Epithelial cell of proximal tubule (primary cell): ENCODE measurements at regions not wholly inside any gene's neighbourhood (a gene's known extent, or its start where the extent isn't known, plus 50 kb on each side); places are given as distances from the start of the nearest gene placed in this dataset.

Experiments used
- DNase-seq: peaks from one replicate; pipeline ENCODE4 v3.0.0-alpha.2; 2011; ENCODE audit warnings: low read depth
- H3K4me3 ChIP-seq: 2 replicates; pipeline ENCODE4 v1.5.1; 2011; ENCODE audit warnings: low read depth, mild to moderate bottlenecking, low read length
- CTCF ChIP-seq: conservative IDR thresholded peaks from 2 replicates; pipeline ENCODE4 v1.5.1; 2012; ENCODE audit warnings: low read depth, mild to moderate bottlenecking, low read length

GRCh38 chr1:56387071-56387740 lies 192.2 kb downstream of the PLPP3 start:
- no peak for DNase-seq
- H3K4me3 ChIP-seq: no peak overlapping the region
- no peak for TF ChIP-seq CTCF

GRCh38 chr1:56385314-56385713 lies 194.0 kb downstream of the PLPP3 start:
- no peak overlapping the region for H3K4me3 ChIP-seq
- TF ChIP-seq CTCF: no peak
- no peak for DNase-seq

- H3K4me3 ChIP-seq: no peak overlapping the region
- TF ChIP-seq CTCF: no peak
- DNase-seq: no peak
These were observed 196.4 kb downstream of the PLPP3 start for GRCh38 chr1:56382929-56383328.

- DNase-seq: no peak
- no peak for TF ChIP-seq CTCF
- no peak overlapping the region for H3K4me3 ChIP-seq
These were observed 198.8 kb downstream of the PLPP3 start for GRCh38 chr1:56380531-56380930.

GRCh38 chr1:56378341-56379070 lies 200.9 kb downstream of the PLPP3 start:
- no peak for DNase-seq

GRCh38 chr1:56377431-56377830 lies 201.9 kb downstream of the PLPP3 start:
- no peak for DNase-seq

More at GRCh38 chr1:56378341-56379070, 200.9 kb downstream of the PLPP3 start:
- no peak overlapping the region for H3K4me3 ChIP-seq
- no peak for TF ChIP-seq CTCF

More at GRCh38 chr1:56377431-56377830, 201.9 kb downstream of the PLPP3 start:
- TF ChIP-seq CTCF: no peak
- no peak overlapping the region for H3K4me3 ChIP-seq
